Peyer's patch (tissue), 4 donors: ENCODE measurements at regions not wholly inside any gene's neighbourhood (a gene's known extent, or its start where the extent isn't known, plus 50 kb on each side); places are given as distances from the start of the nearest gene placed in this dataset.
A peak's percentile ranks its signal among the peaks of the same experiment; 100 is the strongest.

Experiments
- DNase-seq, 3 donors: peaks; one replicate each; pipeline ENCODE4 v3.0.0-alpha.2; 2017 to 2019
- H3K27ac ChIP-seq, 4 donors: fragments of 200-600 bp; sonication (generic); one replicate each; pipeline ENCODE4 v1.5.1; 2016 to 2019
- H3K27me3 ChIP-seq, 2 donors: fragments of 200-600 bp; sonication (generic); one replicate each; pipeline ENCODE4 v1.5.1; 2019
- H3K36me3 ChIP-seq, 3 donors: fragments of 200-600 bp; sonication (generic); one replicate each; pipeline ENCODE4 v1.5.1; 2016 to 2019
- H3K4me1 ChIP-seq, 4 donors: fragments of 200-600 bp; sonication (generic); one replicate each; pipeline ENCODE4 v1.5.1; 2016 to 2019
- H3K4me3 ChIP-seq, 4 donors: fragments of 200-600 bp; sonication (generic); 1 replicate in 3 of 4; 2 replicates in 1 of 4; pipeline ENCODE4 v1.5.1; 2016 to 2019; ENCODE audit warnings: mild to moderate bottlenecking in 1 of 4
- H3K9me3 ChIP-seq, 4 donors: fragments of 200-600 bp; sonication (generic); one replicate each; pipeline ENCODE4 v1.5.1; 2016 to 2019; ENCODE audit warnings: mild to moderate bottlenecking in 1 of 4
- POLR2A ChIP-seq, 2 donors: fragments of 450-650 bp; IDR thresholded peaks; one replicate each; pipeline ENCODE4 v1.5.1; 2017; ENCODE audit warnings: antibody characterized with exemption in 2 of 2, mild to moderate bottlenecking in 2 of 2, moderate library complexity in 2 of 2
- TF ChIP-seq, protein P1 (sequence below), 6 experiments: fragments of 450-650 bp in 4 of 6; fragments of 200-600 bp in 2 of 6; sonication (generic) in 1 of 6; IDR thresholded peaks; one replicate each; pipeline ENCODE4 v1.5.1; 2017 to 2019; ENCODE audit warnings: antibody characterized with exemption in 6 of 6, mild to moderate bottlenecking in 3 of 6, moderate library complexity in 1 of 6

GRCh38 chr7:70925411-70926115 is 206.4 kb upstream of the GALNT17 start:
- no peaks in the 10 kb centered on the region for H3K27me3 ChIP-seq
- no peak overlapping the region for H3K27ac ChIP-seq
- DNase-seq, result peak in 1 of 3 donors; percentile 7

GRCh38 chr7:70926666-70927065 is 205.3 kb upstream of the GALNT17 start:
- H3K36me3 ChIP-seq, result no peaks in the 10 kb centered on the region
- DNase-seq, result no peak
- H3K27ac ChIP-seq, result no peak overlapping the region
- no peak for TF ChIP-seq POLR2A (IDR thresholded peaks at IDR 0.05)
- TF ChIP-seq, protein P1, sequence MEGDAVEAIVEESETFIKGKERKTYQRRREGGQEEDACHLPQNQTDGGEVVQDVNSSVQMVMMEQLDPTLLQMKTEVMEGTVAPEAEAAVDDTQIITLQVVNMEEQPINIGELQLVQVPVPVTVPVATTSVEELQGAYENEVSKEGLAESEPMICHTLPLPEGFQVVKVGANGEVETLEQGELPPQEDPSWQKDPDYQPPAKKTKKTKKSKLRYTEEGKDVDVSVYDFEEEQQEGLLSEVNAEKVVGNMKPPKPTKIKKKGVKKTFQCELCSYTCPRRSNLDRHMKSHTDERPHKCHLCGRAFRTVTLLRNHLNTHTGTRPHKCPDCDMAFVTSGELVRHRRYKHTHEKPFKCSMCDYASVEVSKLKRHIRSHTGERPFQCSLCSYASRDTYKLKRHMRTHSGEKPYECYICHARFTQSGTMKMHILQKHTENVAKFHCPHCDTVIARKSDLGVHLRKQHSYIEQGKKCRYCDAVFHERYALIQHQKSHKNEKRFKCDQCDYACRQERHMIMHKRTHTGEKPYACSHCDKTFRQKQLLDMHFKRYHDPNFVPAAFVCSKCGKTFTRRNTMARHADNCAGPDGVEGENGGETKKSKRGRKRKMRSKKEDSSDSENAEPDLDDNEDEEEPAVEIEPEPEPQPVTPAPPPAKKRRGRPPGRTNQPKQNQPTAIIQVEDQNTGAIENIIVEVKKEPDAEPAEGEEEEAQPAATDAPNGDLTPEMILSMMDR (IDR thresholded peaks at IDR 0.05), result no peak
- H3K4me1 ChIP-seq, result no peaks in the 10 kb centered on the region
- no peaks in the 10 kb centered on the region for H3K27me3 ChIP-seq
- no peak overlapping the region for H3K4me3 ChIP-seq
- no peaks in the 10 kb centered on the region for H3K9me3 ChIP-seq

More at GRCh38 chr7:70925411-70926115, 206.4 kb upstream of the GALNT17 start:
- TF ChIP-seq POLR2A (IDR thresholded peaks at IDR 0.05), result no peak
- TF ChIP-seq, protein P1 (IDR thresholded peaks at IDR 0.05), result no peak
- no peaks in the 10 kb centered on the region for H3K4me1 ChIP-seq
- H3K9me3 ChIP-seq, result no peaks in the 10 kb centered on the region
- H3K36me3 ChIP-seq, result no peaks in the 10 kb centered on the region
- no peak overlapping the region for H3K4me3 ChIP-seq

GRCh38 chr7:70935311-70935710 is 196.6 kb upstream of the GALNT17 start:
- no peaks in the 10 kb centered on the region for H3K9me3 ChIP-seq

GRCh38 chr7:70935854-70936253 is 196.1 kb upstream of the GALNT17 start:
- Histone ChIP-seq H3K27me3 (no peaks in the 10 kb centered on the region), H3K4me3 (no peak overlapping the region), H3K27ac (no peak overlapping the region), H3K4me1 (no peaks in the 10 kb centered on the region), H3K36me3 (no peaks in the 10 kb centered on the region), H3K9me3 (no peaks in the 10 kb centered on the region)
- peak in 1 of 3 donors; percentile 13 for DNase-seq
- TF ChIP-seq, protein P1 (IDR thresholded peaks at IDR 0.05), result no peak
- no peak for TF ChIP-seq POLR2A (IDR thresholded peaks at IDR 0.05)

More at GRCh38 chr7:70935311-70935710, 196.6 kb upstream of the GALNT17 start:
- TF ChIP-seq, protein P1 (IDR thresholded peaks at IDR 0.05), result no peak
- no peak for TF ChIP-seq POLR2A (IDR thresholded peaks at IDR 0.05)
- Histone ChIP-seq H3K36me3 (no peaks in the 10 kb centered on the region), H3K27me3 (no peaks in the 10 kb centered on the region), H3K4me1 (no peaks in the 10 kb centered on the region), H3K27ac (no peak overlapping the region), H3K4me3 (no peak overlapping the region)
- peak in 1 of 3 donors; percentile 15 for DNase-seq

DNA sequence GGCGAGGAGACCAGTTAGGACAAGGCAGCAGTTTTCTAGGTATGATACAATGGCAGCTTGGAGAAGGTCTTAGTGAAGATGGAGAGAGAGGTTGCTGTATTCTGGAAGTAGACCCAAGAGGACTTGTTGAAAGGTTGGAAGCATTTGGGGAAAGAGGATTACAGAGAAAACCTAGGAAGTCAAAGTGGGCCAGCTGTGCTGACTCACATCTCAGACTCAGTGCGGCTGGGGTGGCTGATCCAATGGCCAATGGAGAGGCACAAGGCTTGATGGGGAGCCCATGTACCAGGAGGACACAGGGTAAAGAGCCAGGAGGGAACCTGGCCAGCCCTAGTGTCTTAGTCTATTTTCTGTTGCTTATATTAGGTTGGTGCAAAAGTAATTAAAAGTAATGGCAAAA is 194.5 kb upstream of the GALNT17 start:
- Histone ChIP-seq H3K4me3 (no peak overlapping the region), H3K27me3 (no peaks in the 10 kb centered on the region), H3K27ac (no peak overlapping the region), H3K36me3 (no peaks in the 10 kb centered on the region), H3K9me3 (no peaks in the 10 kb centered on the region), H3K4me1 (no peaks in the 10 kb centered on the region)
- DNase-seq, result no peak
- no peak for TF ChIP-seq POLR2A (IDR thresholded peaks at IDR 0.05)
- TF ChIP-seq, protein P1 (IDR thresholded peaks at IDR 0.05), result no peak
